Breast epithelium (tissue), 3 donors: ENCODE measurements at regions not wholly inside any gene's neighbourhood (a gene's known extent, or its start where the extent isn't known, plus 50 kb on each side); places are given as distances from the start of the nearest gene placed in this dataset.

Source experiments
- POLR2A ChIP-seq: fragments of 450-650 bp; IDR thresholded peaks from one replicate; pipeline ENCODE4 v1.6.1; 2016; ENCODE audit warnings: antibody characterized with exemption, mild to moderate bottlenecking, moderate library complexity
- POLR2AphosphoS5 ChIP-seq, 3 donors: sonication (generic); formaldehyde crosslinking; IDR thresholded peaks; one replicate each; pipeline ENCODE4 v1.6.1; 2017; ENCODE audit warnings: antibody characterized with exemption in 3 of 3
- TF ChIP-seq, protein P1 (sequence below), 3 donors: fragments of 450-650 bp; IDR thresholded peaks; one replicate each; pipeline ENCODE4 v1.5.1; 2016 to 2017; ENCODE audit warnings: antibody characterized with exemption in 3 of 3, mild to moderate bottlenecking in 3 of 3, moderate library complexity in 3 of 3

DNA sequence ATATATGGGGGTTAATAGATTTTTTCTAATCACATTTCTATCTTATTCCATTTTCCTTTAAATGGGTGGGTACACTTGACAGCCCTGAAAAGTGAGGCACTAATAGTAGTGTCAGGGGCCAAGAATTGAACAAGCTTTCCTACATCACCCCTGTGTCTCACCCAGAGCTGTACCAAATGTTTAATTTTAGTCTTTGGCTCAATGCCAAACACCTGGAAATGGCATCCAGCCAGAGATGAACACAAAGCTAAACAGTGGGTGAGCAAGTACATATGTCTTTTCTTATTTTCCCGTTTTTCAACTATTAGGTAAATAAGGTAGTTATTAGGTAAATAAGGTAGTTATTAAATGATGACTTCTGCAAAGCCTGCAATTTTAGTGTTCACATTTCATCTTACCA, 276.3 kb upstream of the ERBB4 start:
- no peak for TF ChIP-seq POLR2AphosphoS5 (IDR thresholded peaks at IDR 0.05)
- TF ChIP-seq, protein P1, sequence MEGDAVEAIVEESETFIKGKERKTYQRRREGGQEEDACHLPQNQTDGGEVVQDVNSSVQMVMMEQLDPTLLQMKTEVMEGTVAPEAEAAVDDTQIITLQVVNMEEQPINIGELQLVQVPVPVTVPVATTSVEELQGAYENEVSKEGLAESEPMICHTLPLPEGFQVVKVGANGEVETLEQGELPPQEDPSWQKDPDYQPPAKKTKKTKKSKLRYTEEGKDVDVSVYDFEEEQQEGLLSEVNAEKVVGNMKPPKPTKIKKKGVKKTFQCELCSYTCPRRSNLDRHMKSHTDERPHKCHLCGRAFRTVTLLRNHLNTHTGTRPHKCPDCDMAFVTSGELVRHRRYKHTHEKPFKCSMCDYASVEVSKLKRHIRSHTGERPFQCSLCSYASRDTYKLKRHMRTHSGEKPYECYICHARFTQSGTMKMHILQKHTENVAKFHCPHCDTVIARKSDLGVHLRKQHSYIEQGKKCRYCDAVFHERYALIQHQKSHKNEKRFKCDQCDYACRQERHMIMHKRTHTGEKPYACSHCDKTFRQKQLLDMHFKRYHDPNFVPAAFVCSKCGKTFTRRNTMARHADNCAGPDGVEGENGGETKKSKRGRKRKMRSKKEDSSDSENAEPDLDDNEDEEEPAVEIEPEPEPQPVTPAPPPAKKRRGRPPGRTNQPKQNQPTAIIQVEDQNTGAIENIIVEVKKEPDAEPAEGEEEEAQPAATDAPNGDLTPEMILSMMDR (IDR thresholded peaks at IDR 0.05): no peak
- TF ChIP-seq POLR2A: no peak
